Panc1 (cell line): ENCODE measurements at regions not wholly inside any gene's neighbourhood (a gene's known extent, or its start where the extent isn't known, plus 50 kb on each side); places are given as distances from the start of the nearest gene placed in this dataset.

Experiments used
- ATAC-seq: fragments of 200-7000 bp; cut with Tn5 transposase; 2 replicates; pipeline ENCODE4 v1.9.1; 2020; ENCODE audit warnings: mild to moderate bottlenecking, moderate library complexity
- BruUV-seq: library from RNA; stranded (reverse); fragments of 400-500 nt; replicated peaks from 2 replicates; lab custom pipeline; 2021; lab: Mats Ljungman, UMichigan
- CTCF ChIA-PET: fragments of 300-600 bp; sonication (Branson Sonifier 250); formaldehyde crosslinking; loops from one replicate; lab custom pipeline; 2022; ENCODE audit warnings: antibody characterized with exemption; lab: Charles Lee
- POLR2A ChIA-PET: fragments of 300-600 bp; sonication (Branson Sonifier 250); formaldehyde crosslinking; loops from one replicate; lab custom pipeline; 2022; ENCODE audit warnings: antibody characterized with exemption; lab: Charles Lee
- DNase-seq: peaks from one replicate; pipeline ENCODE4 v3.0.0-alpha.2; 2010; ENCODE audit warnings: low read depth, low spot score
- H3K27ac ChIP-seq: 2 replicates; pipeline ENCODE4 v1.5.1; 2011; ENCODE audit warnings: mild to moderate bottlenecking, low read length, inconsistent platforms
- H3K27me3 ChIP-seq: fragments of 200-500 bp; sonication (Bioruptor generic); 2 replicates; pipeline ENCODE4 v1.6.0; 2014; ENCODE audit warnings: low read length, inconsistent platforms; ENCODE audit not compliant: control insufficient read depth, insufficient read depth
- H3K36me3 ChIP-seq: fragments of 200-500 bp; sonication (Bioruptor generic); 2 replicates; pipeline ENCODE4 v1.5.1; 2014; ENCODE audit warnings: inconsistent platforms, mild to moderate bottlenecking, low read length, moderate library complexity; ENCODE audit not compliant: control insufficient read depth, insufficient read depth
- H3K4me1 ChIP-seq: 2 replicates; pipeline ENCODE4 v1.5.1; 2011; ENCODE audit warnings: inconsistent platforms, mild to moderate bottlenecking, low read length, moderate library complexity; ENCODE audit not compliant: control insufficient read depth, insufficient read depth
- H3K4me3 ChIP-seq, 2 experiments: 2 replicates each; pipeline ENCODE4 v1.5.1; 2011 to 2012; ENCODE audit warnings: low read depth in 2 of 2, low read length in 2 of 2, mild to moderate bottlenecking in 2 of 2, inconsistent platforms in 1 of 2, moderate library complexity in 1 of 2
- H3K9me3 ChIP-seq: fragments of 200-500 bp; sonication (Bioruptor generic); 2 replicates; pipeline ENCODE4 v1.5.1; 2014; ENCODE audit warnings: low read depth, mild to moderate bottlenecking, inconsistent platforms, low read length, moderate library complexity; ENCODE audit not compliant: control insufficient read depth, insufficient read depth
- POLR2AphosphoS5 ChIP-seq: IDR thresholded peaks from 2 replicates; pipeline ENCODE4 v1.6.1; 2012; ENCODE audit warnings: mild to moderate bottlenecking, low read depth, low read length, moderate library complexity
- SIN3A ChIP-seq: IDR thresholded peaks from 2 replicates; pipeline ENCODE4 v1.6.1; 2012; ENCODE audit warnings: low read depth, mild to moderate bottlenecking, low read length, moderate library complexity, borderline replicate concordance; ENCODE audit not compliant: insufficient read depth
- TCF7L2 ChIP-seq: IDR thresholded peaks from 2 replicates; pipeline ENCODE4 v1.6.1; 2011; ENCODE audit warnings: mild to moderate bottlenecking, low read depth, low read length, inconsistent platforms
- in situ Hi-C: cut with HindIII; loops from 2 replicates; pipeline ENCODE4 v1.10.0; 2016; ENCODE audit warnings: low sequenced_read_pairs, low pct_unique_long_range_greater_than_20kb
- intact Hi-C: fragments of 100-400 bp; cut with micrococcal nuclease; formaldehyde crosslinking; loops from one replicate; pipeline ENCODE4 v1.10.0; 2022; ENCODE audit not compliant: unreplicated experiment
- TF ChIP-seq, protein P1 (sequence below): fragments of 450-650 bp; IDR thresholded peaks from 2 replicates; pipeline ENCODE4 v1.5.1; 2017; ENCODE audit warnings: mild to moderate bottlenecking
- TF ChIP-seq, protein P2 (sequence below), 2 experiments: IDR thresholded peaks; 2 replicates each; pipeline ENCODE4 v1.6.1; 2011 to 2012; ENCODE audit warnings: low read depth in 2 of 2, control low read depth in 1 of 2, low read length in 1 of 2, mild to moderate bottlenecking in 1 of 2, moderate library complexity in 1 of 2; ENCODE audit not compliant: insufficient read depth in 1 of 2

DNA sequence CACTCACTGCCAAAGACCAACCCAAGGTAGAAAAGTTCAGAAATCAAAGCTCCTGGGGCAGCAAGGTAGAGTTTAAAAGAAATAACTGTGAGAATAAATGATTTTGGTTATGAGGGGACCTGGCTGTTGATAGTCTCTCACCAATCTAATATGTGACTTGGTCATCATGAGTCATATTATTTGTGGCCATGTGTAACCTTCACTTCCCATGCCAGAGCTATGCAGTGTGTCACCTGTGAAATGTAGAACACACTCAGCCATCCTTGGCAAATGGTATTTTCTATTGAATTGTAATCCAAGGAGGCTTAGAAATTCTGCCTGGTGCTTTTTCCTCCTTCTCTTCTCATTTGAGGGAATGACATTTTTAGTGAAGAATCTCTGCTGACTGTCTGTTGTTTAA lies 184.2 kb upstream of the STAC start:
- POLR2A ChIA-PET, result no interaction called here
- TF ChIP-seq SIN3A, result no peak
- no peak for ATAC-seq
- Histone ChIP-seq H3K36me3 (no peaks in the 10 kb centered on the region), H3K4me1 (no peaks in the 10 kb centered on the region), H3K27ac (no peak overlapping the region), H3K27me3 (no peaks in the 10 kb centered on the region), H3K4me3 (no peak overlapping the region), H3K9me3 (no peaks in the 10 kb centered on the region)
- no peak for DNase-seq
- CTCF ChIA-PET, result no interaction called here
- BruUV-seq, result no TSS peak
- in situ Hi-C loops (no loop called here), intact Hi-C loops (no loop called here)

DNA sequence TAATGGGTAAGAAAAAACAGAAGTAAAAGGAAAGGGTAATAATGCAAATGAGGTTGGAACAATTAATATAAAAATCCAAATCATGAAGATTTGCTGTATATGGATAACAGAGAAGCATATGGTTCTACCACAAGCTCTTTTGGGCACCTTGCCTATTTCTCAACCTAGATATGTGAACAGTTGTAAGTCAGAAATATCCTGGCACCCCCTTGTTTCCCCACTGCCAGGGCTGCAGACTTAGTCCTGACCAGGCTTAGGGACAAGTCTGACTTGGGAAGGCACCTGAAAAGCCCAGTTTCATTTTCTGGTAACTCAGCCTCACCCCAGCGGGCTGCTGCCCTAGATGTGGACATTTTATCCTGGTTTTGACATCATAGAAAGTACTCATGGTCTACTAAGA lies 183.2 kb upstream of the STAC start:
- Histone ChIP-seq H3K27ac (no peak overlapping the region), H3K4me1 (no peaks in the 10 kb centered on the region), H3K27me3 (no peaks in the 10 kb centered on the region), H3K9me3 (no peaks in the 10 kb centered on the region), H3K36me3 (no peaks in the 10 kb centered on the region), H3K4me3 (no peak overlapping the region)
- no TSS peak for BruUV-seq
- ChIA-PET CTCF (no interaction called here), POLR2A (no interaction called here)
- DNase-seq (no peak), ATAC-seq (no peak)
- intact Hi-C loops (no loop called here), in situ Hi-C loops (no loop called here)
- TF ChIP-seq, protein P1, sequence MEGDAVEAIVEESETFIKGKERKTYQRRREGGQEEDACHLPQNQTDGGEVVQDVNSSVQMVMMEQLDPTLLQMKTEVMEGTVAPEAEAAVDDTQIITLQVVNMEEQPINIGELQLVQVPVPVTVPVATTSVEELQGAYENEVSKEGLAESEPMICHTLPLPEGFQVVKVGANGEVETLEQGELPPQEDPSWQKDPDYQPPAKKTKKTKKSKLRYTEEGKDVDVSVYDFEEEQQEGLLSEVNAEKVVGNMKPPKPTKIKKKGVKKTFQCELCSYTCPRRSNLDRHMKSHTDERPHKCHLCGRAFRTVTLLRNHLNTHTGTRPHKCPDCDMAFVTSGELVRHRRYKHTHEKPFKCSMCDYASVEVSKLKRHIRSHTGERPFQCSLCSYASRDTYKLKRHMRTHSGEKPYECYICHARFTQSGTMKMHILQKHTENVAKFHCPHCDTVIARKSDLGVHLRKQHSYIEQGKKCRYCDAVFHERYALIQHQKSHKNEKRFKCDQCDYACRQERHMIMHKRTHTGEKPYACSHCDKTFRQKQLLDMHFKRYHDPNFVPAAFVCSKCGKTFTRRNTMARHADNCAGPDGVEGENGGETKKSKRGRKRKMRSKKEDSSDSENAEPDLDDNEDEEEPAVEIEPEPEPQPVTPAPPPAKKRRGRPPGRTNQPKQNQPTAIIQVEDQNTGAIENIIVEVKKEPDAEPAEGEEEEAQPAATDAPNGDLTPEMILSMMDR, result no peak
- TF ChIP-seq POLR2AphosphoS5 (no peak), TCF7L2 (no peak), SIN3A (no peak)
- TF ChIP-seq, protein P2, sequence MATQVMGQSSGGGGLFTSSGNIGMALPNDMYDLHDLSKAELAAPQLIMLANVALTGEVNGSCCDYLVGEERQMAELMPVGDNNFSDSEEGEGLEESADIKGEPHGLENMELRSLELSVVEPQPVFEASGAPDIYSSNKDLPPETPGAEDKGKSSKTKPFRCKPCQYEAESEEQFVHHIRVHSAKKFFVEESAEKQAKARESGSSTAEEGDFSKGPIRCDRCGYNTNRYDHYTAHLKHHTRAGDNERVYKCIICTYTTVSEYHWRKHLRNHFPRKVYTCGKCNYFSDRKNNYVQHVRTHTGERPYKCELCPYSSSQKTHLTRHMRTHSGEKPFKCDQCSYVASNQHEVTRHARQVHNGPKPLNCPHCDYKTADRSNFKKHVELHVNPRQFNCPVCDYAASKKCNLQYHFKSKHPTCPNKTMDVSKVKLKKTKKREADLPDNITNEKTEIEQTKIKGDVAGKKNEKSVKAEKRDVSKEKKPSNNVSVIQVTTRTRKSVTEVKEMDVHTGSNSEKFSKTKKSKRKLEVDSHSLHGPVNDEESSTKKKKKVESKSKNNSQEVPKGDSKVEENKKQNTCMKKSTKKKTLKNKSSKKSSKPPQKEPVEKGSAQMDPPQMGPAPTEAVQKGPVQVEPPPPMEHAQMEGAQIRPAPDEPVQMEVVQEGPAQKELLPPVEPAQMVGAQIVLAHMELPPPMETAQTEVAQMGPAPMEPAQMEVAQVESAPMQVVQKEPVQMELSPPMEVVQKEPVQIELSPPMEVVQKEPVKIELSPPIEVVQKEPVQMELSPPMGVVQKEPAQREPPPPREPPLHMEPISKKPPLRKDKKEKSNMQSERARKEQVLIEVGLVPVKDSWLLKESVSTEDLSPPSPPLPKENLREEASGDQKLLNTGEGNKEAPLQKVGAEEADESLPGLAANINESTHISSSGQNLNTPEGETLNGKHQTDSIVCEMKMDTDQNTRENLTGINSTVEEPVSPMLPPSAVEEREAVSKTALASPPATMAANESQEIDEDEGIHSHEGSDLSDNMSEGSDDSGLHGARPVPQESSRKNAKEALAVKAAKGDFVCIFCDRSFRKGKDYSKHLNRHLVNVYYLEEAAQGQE (IDR thresholded peaks at IDR 0.05; ENCODE audit: insufficient read depth in 1 of 2, low read depth in 2 of 2, low read length in 1 of 2), result no peak

DNA sequence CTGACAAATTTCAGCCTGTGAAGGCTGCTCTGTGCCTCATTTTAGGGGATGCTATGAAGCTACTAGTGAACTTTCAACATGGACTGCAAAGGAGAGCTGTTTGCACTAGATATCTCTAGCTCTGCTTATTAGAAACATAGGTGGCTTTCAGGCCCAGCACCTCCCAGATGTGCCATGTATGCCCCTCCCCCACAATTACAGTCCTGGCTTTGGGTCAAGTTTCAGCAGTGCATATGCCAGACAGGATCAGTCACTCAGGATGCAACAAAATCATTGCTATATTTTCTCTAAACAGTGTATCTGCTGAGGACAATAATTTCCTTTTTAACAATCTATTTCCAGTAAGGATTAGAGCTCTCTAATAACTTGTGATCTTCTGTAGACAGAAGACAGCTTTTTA lies 178.8 kb upstream of the STAC start:
- Histone ChIP-seq H3K4me1 (no peaks in the 10 kb centered on the region), H3K9me3 (no peaks in the 10 kb centered on the region), H3K27ac (no peak overlapping the region), H3K36me3 (no peaks in the 10 kb centered on the region), H3K27me3 (no peaks in the 10 kb centered on the region), H3K4me3 (no peak overlapping the region)
- in situ Hi-C loops (no loop called here), intact Hi-C loops (no loop called here)
- ChIA-PET CTCF (no interaction called here), POLR2A (no interaction called here)
- TF ChIP-seq, protein P1, result no peak
- TF ChIP-seq POLR2AphosphoS5 (no peak), TCF7L2 (no peak), SIN3A (no peak)
- TF ChIP-seq, protein P2 (IDR thresholded peaks at IDR 0.05; ENCODE audit: insufficient read depth in 1 of 2, low read depth in 2 of 2, low read length in 1 of 2), result no peak
- ATAC-seq (no peak), DNase-seq (no peak)
- BruUV-seq, result no TSS peak
